SJSA1 (cell line): ENCODE measurements at regions not wholly inside any gene's neighbourhood (a gene's known extent, or its start where the extent isn't known, plus 50 kb on each side); places are given as distances from the start of the nearest gene placed in this dataset.

Experiments used
- DNase-seq, 2 experiments: peaks; one replicate each; pipeline ENCODE4 v3.0.0-alpha.2; 2015 to 2020; ENCODE audit warnings: low spot score in 2 of 2, low read depth in 1 of 2
- H3K27ac ChIP-seq: fragments of 250-450 bp; sonication (Bioruptor Pico); 2 replicates; pipeline ENCODE4 v1.5.1; 2020; ENCODE audit warnings: mild to moderate bottlenecking, moderate library complexity
- H3K27me3 ChIP-seq: fragments of 250-450 bp; sonication (Bioruptor Pico); replicated peaks from 2 replicates; pipeline ENCODE4 v1.5.1; 2020; ENCODE audit warnings: mild to moderate bottlenecking, moderate library complexity
- H3K36me3 ChIP-seq: fragments of 250-450 bp; sonication (Bioruptor Pico); 2 replicates; pipeline ENCODE4 v1.5.1; 2020; ENCODE audit warnings: mild to moderate bottlenecking
- H3K4me1 ChIP-seq: fragments of 250-450 bp; sonication (Bioruptor Pico); replicated peaks from 2 replicates; pipeline ENCODE4 v1.6.1; 2021; ENCODE audit warnings: mild to moderate bottlenecking
- H3K4me3 ChIP-seq: fragments of 250-450 bp; sonication (Bioruptor Pico); 2 replicates; pipeline ENCODE4 v1.5.1; 2020; ENCODE audit warnings: mild to moderate bottlenecking
- H3K9me3 ChIP-seq: fragments of 250-450 bp; sonication (Bioruptor Pico); replicated peaks from 2 replicates; pipeline ENCODE4 v1.5.1; 2020; ENCODE audit warnings: mild to moderate bottlenecking

- H3K27ac ChIP-seq, result no peak overlapping the region
- no peaks in the 10 kb centered on the region for H3K4me1 ChIP-seq
- no peaks in the 10 kb centered on the region for H3K9me3 ChIP-seq
- no peak for DNase-seq
- no peaks in the 10 kb centered on the region for H3K27me3 ChIP-seq
- no peaks in the 10 kb centered on the region for H3K36me3 ChIP-seq
- no peak overlapping the region for H3K4me3 ChIP-seq
These were observed 50.7 kb upstream of the NOCT start for GRCh38 chr4:138964716-138965426.

DNA sequence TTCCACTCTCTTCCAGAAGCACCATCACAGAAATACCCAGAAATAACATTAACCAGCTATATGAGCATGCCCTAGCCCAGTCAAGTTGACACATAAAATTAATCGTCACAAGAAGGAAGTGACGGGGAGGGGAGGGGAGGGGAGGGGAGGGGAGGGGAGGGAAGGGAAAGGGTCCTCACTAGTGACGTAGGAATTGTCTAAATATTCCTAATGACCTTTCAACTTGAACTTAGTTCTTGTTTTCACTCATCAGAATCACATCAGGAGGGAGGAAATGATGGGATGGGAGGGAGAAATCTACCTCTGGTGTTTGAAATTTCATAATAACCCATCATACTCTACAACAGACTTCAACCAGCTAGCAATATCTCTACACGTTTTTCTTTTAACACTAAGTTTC is 52.2 kb upstream of the NOCT start:
- Histone ChIP-seq H3K27me3 (no peaks in the 10 kb centered on the region), H3K4me1 (no peaks in the 10 kb centered on the region), H3K36me3 (no peaks in the 10 kb centered on the region), H3K27ac (no peak overlapping the region), H3K4me3 (no peak overlapping the region), H3K9me3 (no peaks in the 10 kb centered on the region)
- DNase-seq, result no peak

- H3K4me1 ChIP-seq, result no peaks in the 10 kb centered on the region
- no peak for DNase-seq
- no peak overlapping the region for H3K27ac ChIP-seq
- H3K4me3 ChIP-seq, result no peak overlapping the region
- H3K27me3 ChIP-seq, result no peaks in the 10 kb centered on the region
- H3K9me3 ChIP-seq, result no peaks in the 10 kb centered on the region
- H3K36me3 ChIP-seq, result no peaks in the 10 kb centered on the region
These were observed 53.9 kb upstream of the NOCT start for GRCh38 chr4:138961664-138962063.

DNA sequence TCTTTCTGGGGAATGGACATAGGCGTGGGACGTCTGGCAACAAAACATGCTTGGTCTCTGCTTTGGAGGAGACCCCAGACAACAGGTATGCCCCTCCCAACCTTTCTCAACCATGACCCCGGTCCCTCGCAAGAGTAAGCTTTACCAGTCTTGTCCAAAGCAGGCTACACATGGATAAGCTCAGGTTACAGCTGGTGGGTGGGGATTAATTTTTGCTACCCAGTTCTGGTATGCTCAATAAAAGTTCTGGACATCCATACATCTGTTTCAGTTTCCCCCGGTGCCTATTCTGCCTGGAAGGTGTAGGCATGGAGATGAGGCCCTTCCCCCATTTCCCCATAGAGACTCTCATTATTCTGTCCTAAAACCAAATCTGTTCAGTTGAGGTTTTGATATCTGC is 54.5 kb upstream of the NOCT start:
- no peak for DNase-seq
- H3K9me3 ChIP-seq, result no peaks in the 10 kb centered on the region

GRCh38 chr4:138960175-138960710 is 55.3 kb upstream of the NOCT start:
- Histone ChIP-seq H3K27me3 (no peaks in the 10 kb centered on the region), H3K4me1 (no peaks in the 10 kb centered on the region), H3K9me3 (no peaks in the 10 kb centered on the region), H3K36me3 (no peaks in the 10 kb centered on the region), H3K4me3 (no peak overlapping the region), H3K27ac (no peak overlapping the region)
- DNase-seq, result no peak

More for the DNA sequence above, 54.5 kb upstream of the NOCT start:
- Histone ChIP-seq H3K36me3 (no peaks in the 10 kb centered on the region), H3K4me1 (no peaks in the 10 kb centered on the region), H3K27ac (no peak overlapping the region), H3K27me3 (no peaks in the 10 kb centered on the region), H3K4me3 (no peak overlapping the region)

DNA sequence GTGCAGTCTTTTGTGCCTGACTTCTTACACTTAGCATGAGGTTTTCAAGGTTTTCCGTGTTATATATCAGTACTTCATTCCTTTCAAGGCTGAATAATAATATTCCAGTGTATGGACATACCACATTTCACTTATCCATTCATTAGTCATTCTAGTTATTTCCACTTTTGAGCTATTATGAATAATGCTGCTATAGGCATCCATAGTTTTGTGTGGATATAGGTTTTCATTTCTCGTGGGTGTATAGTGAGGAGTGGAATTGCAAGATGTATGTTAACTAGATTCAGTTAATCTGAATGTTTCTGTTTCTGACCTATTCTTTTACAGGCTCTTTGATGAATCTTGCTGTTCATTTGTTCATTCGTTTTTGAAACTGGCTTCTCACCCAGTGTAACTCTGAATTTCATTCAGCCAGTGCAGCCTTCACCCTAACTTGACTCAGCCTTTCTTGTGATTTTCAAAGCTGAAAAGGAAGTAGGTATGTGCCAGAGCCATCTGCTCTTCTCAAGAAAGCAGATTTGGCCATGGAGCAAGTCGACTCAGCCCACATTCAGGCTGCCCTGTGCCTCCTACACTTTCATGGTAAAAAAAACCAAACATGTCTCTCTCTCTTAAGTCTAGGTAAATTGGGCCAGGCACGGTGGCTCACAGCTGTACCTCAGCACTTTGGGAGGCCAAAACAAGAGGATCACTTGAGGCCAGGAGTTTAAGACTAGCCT is 56.3 kb upstream of the NOCT start:
- no peak for DNase-seq
- H3K9me3 ChIP-seq, result no peaks in the 10 kb centered on the region
- no peak overlapping the region for H3K27ac ChIP-seq
- no peak overlapping the region for H3K4me3 ChIP-seq
- H3K36me3 ChIP-seq, result no peaks in the 10 kb centered on the region
- H3K27me3 ChIP-seq, result no peaks in the 10 kb centered on the region
- peaks cover 3% of the 10 kb centered on the region for H3K4me1 ChIP-seq

DNA sequence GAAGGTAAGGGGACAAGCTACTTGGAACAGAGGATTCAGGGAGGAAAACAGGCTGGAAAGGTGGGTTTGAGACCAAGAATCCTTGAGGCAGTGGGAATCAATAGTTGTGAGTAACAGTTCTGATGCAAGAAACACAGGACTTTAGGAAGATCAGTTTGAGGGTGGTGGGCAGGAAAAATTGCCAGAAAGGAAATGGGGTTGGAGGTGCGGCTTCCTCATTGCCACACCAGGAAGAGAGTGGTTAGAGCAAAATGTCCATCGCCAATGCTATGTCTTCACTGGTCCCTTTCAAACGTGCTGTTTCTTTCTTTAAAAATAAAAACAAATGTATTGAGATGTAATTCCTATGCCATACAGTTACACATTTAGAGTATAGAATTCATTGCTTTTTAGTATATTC is 57.1 kb upstream of the NOCT start:
- Histone ChIP-seq H3K27ac (no peak overlapping the region), H3K36me3 (no peaks in the 10 kb centered on the region), H3K9me3 (no peaks in the 10 kb centered on the region), H3K4me3 (no peak overlapping the region), H3K4me1 (peaks cover 11% of the 10 kb centered on the region), H3K27me3 (no peaks in the 10 kb centered on the region)
- DNase-seq, result no peak

DNA sequence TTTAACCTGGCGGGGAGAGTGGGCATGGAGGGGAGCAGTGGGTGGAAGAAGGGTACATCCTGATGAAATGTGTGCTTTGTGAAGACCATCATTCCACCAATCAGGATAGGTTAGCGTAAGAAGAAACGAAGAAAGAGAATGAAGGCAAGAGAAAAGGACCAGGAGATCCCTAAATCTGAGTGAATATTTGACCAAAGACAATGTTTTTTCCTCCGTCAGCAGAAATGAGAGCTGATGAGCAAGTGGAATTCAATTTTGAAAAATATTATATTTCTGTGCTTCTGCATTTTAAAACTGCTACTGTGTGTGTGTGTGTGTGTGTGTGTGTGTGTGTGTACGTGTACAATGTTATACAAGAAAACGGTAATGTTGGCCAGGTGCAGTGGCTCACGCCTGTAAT is 58.3 kb upstream of the NOCT start:
- Histone ChIP-seq H3K27me3 (no peaks in the 10 kb centered on the region), H3K9me3 (no peaks in the 10 kb centered on the region), H3K27ac (no peak overlapping the region), H3K4me3 (no peak overlapping the region), H3K36me3 (no peaks in the 10 kb centered on the region), H3K4me1 (peaks cover 13% of the 10 kb centered on the region)
- DNase-seq, result no peak

- Histone ChIP-seq H3K27me3 (no peaks in the 10 kb centered on the region), H3K4me1 (peaks cover 13% of the 10 kb centered on the region), H3K4me3 (no peak overlapping the region), H3K36me3 (no peaks in the 10 kb centered on the region), H3K27ac (peak overlapping the region; percentile 34), H3K9me3 (no peaks in the 10 kb centered on the region)
- no peak for DNase-seq
These were observed 61.2 kb upstream of the NOCT start for GRCh38 chr4:138954428-138954827.

GRCh38 chr4:138953961-138954371 is 61.6 kb upstream of the NOCT start:
- peak; percentile 47 to 67 for DNase-seq
- Histone ChIP-seq H3K36me3 (no peaks in the 10 kb centered on the region), H3K4me3 (no peak overlapping the region), H3K27me3 (no peaks in the 10 kb centered on the region), H3K9me3 (no peaks in the 10 kb centered on the region), H3K27ac (peak overlapping the region; percentile 43), H3K4me1 (peaks cover 13% of the 10 kb centered on the region)

DNA sequence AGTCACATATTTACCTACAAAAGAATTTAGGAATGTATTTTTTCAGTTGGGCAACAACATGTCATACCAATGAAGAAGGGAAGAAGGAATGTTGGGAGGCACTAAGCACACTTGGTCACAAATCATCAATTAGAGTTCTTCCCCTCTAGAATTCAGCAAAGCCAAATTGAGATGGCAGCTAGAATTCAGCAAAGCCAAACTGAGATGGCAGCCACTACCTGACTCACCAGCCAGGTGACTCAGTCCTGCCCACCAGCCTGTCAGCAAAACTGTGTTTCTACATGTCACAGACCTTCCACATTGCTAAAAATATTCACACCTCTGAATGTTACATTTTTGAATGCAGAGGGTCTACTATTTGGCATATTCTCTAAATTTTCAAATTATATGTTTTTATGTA is 63.2 kb upstream of the NOCT start:
- Histone ChIP-seq H3K36me3 (no peaks in the 10 kb centered on the region), H3K4me3 (no peak overlapping the region), H3K27ac (no peak overlapping the region), H3K4me1 (peaks cover 13% of the 10 kb centered on the region), H3K27me3 (no peaks in the 10 kb centered on the region), H3K9me3 (no peaks in the 10 kb centered on the region)
- DNase-seq, result no peak

- Histone ChIP-seq H3K9me3 (no peaks in the 10 kb centered on the region), H3K36me3 (no peaks in the 10 kb centered on the region), H3K4me3 (no peak overlapping the region), H3K4me1 (peaks cover 13% of the 10 kb centered on the region), H3K27me3 (no peaks in the 10 kb centered on the region), H3K27ac (no peak overlapping the region)
- no peak for DNase-seq
These were observed 63.8 kb upstream of the NOCT start for GRCh38 chr4:138951764-138952163.

GRCh38 chr4:138949866-138950265 is 65.7 kb upstream of the NOCT start:
- Histone ChIP-seq H3K9me3 (no peaks in the 10 kb centered on the region), H3K4me1 (peaks cover 13% of the 10 kb centered on the region), H3K36me3 (no peaks in the 10 kb centered on the region), H3K27me3 (no peaks in the 10 kb centered on the region), H3K27ac (no peak overlapping the region), H3K4me3 (no peak overlapping the region)
- DNase-seq, result no peak

DNA sequence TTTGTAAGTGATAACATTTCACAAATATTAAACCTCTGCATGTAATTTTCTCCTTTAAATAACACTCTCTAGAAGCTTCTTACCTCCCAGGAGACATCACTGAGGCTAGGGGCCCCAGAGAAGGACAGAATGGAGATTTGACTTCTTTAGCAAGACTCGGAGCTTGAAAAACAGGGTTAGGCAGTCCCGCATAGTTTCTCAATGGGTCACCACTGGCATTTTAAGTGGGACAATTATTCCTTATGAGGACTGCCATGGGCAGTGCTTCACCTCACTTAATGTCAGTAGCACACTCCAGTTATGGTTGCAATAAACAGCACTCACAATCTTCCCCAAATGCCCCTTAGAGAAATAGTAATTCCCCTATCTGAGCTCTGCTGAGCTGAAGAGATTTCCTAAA is 66.7 kb upstream of the NOCT start:
- Histone ChIP-seq H3K4me1 (peaks cover 6% of the 10 kb centered on the region; the same call in 1 of the 2 replicates), H3K4me3 (no peak overlapping the region), H3K27ac (no peak overlapping the region), H3K36me3 (no peaks in the 10 kb centered on the region), H3K9me3 (no peaks in the 10 kb centered on the region), H3K27me3 (no peaks in the 10 kb centered on the region)
- no peak for DNase-seq
